ENCODE measurements at regions not wholly inside any gene's neighbourhood (a gene's known extent, or its start where the extent isn't known, plus 50 kb on each side); places are given as distances from the start of the nearest gene placed in this dataset.
"Not testable (repeated sequence)": the region's sequence is repeated elsewhere in the genome, so short reads cannot be mapped to it uniquely, and the experiment has no call there.

GRCh38 chr1:194774535-194774934 is 1588.1 kb upstream of the B3GALT2 start:
- Mint-ChIP-seq H3K9me3 (peaks cover 3% of the 10 kb centered on the region), H3K4me1 (ENCODE audit: low read depth) (no peaks in the 10 kb centered on the region), H3K4me3 (no peak overlapping the region), H3K27ac (no peak overlapping the region), H3K27me3 (no peaks in the 10 kb centered on the region), H3K36me3 (ENCODE audit: low read depth) (no peaks in the 10 kb centered on the region)
- intact Hi-C loops (cut with micrococcal nuclease), result no loop called here
- CTCF ChIA-PET, result no interaction called here
- ATAC-seq (no peak), DNase-seq (no peak)
- POLR2A ChIA-PET, result no interaction called here
- no peak for TF ChIP-seq CTCF (IDR thresholded peaks at IDR 0.05)

- intact Hi-C loops (cut with micrococcal nuclease), result no loop called here
- POLR2A ChIA-PET, result no interaction called here
- no peak overlapping the region for H3K4me3 Mint-ChIP-seq
- no peak for ATAC-seq
- no peak overlapping the region for H3K27ac Mint-ChIP-seq
- no peak for TF ChIP-seq CTCF (IDR thresholded peaks at IDR 0.05)
- no peaks in the 10 kb centered on the region for H3K27me3 Mint-ChIP-seq
- no peaks in the 10 kb centered on the region for H3K36me3 Mint-ChIP-seq (ENCODE audit: low read depth)
- CTCF ChIA-PET, result no interaction called here
- no peak for DNase-seq
- H3K4me1 Mint-ChIP-seq (ENCODE audit: low read depth), result no peaks in the 10 kb centered on the region
- H3K9me3 Mint-ChIP-seq, result peaks cover 3% of the 10 kb centered on the region
Measured at GRCh38 chr1:194755241-194755994, 1569.0 kb upstream of the B3GALT2 start.

GRCh38 chr1:194738843-194739242 is 1552.4 kb upstream of the B3GALT2 start:
- intact Hi-C loops (cut with micrococcal nuclease); H3K27me3 Mint-ChIP-seq; POLR2A ChIA-PET; ATAC-seq; H3K36me3 Mint-ChIP-seq (ENCODE audit: low read depth); DNase-seq; H3K9me3 Mint-ChIP-seq; H3K4me1 Mint-ChIP-seq (ENCODE audit: low read depth); H3K4me3 Mint-ChIP-seq; CTCF ChIA-PET; H3K27ac Mint-ChIP-seq: not testable (repeated sequence)

- ATAC-seq, result no peak
- Mint-ChIP-seq H3K4me3 (no peak overlapping the region), H3K27ac (no peak overlapping the region), H3K9me3 (no peaks in the 10 kb centered on the region), H3K36me3 (ENCODE audit: low read depth) (no peaks in the 10 kb centered on the region), H3K27me3 (no peaks in the 10 kb centered on the region), H3K4me1 (ENCODE audit: low read depth) (no peaks in the 10 kb centered on the region)
- ChIA-PET POLR2A (no interaction called here), CTCF (no interaction called here)
- TF ChIP-seq CTCF (IDR thresholded peaks at IDR 0.05), result no peak
- intact Hi-C loops (cut with micrococcal nuclease), result no loop called here
- DNase-seq, result no peak
Measured at GRCh38 chr1:194734970-194735369, 1548.6 kb upstream of the B3GALT2 start.

GRCh38 chr1:194731025-194731424 is 1544.6 kb upstream of the B3GALT2 start:
- intact Hi-C loops (cut with micrococcal nuclease), result no loop called here
- POLR2A ChIA-PET, result no interaction called here
- Mint-ChIP-seq H3K27me3 (no peaks in the 10 kb centered on the region), H3K9me3 (no peaks in the 10 kb centered on the region), H3K36me3 (ENCODE audit: low read depth) (no peaks in the 10 kb centered on the region), H3K27ac (no peak overlapping the region), H3K4me1 (ENCODE audit: low read depth) (no peaks in the 10 kb centered on the region), H3K4me3 (no peak overlapping the region)
- DNase-seq (no peak), ATAC-seq (no peak)
- CTCF ChIA-PET, result no interaction called here
- no peak for TF ChIP-seq CTCF (IDR thresholded peaks at IDR 0.05)
